Fibroblast of lung (primary cell): ENCODE measurements at regions not wholly inside any gene's neighbourhood (a gene's known extent, or its start where the extent isn't known, plus 50 kb on each side); places are given as distances from the start of the nearest gene placed in this dataset.

ENCODE experiments used
- DNase-seq, 2 donors: peaks; one replicate each; pipeline versions ENCODE4 v3.0.0 to v3.0.0-alpha.2; 2010; ENCODE audit warnings: low read depth in 2 of 2
- H2AFZ ChIP-seq: 2 replicates; pipeline ENCODE4 v1.5.1; 2012; ENCODE audit warnings: low read length, control low read depth, inconsistent platforms
- H3K27ac ChIP-seq: 2 replicates; pipeline ENCODE4 v1.5.1; 2011; ENCODE audit warnings: low read length, control low read depth; ENCODE audit not compliant: insufficient read depth
- H3K27me3 ChIP-seq: 2 replicates; pipeline ENCODE4 v1.5.1; 2011; ENCODE audit warnings: mild to moderate bottlenecking, low read length; ENCODE audit not compliant: control insufficient read depth, insufficient read depth
- H3K36me3 ChIP-seq: 2 replicates; pipeline ENCODE4 v1.5.1; 2011; ENCODE audit warnings: low read length; ENCODE audit not compliant: control insufficient read depth, insufficient read depth
- H3K4me1 ChIP-seq: 2 replicates; pipeline ENCODE4 v1.5.1; 2011; ENCODE audit warnings: low read length; ENCODE audit not compliant: control insufficient read depth, insufficient read depth; ENCODE audit errors: extremely low read depth
- H3K4me2 ChIP-seq: 2 replicates; pipeline ENCODE4 v1.5.1; 2011; ENCODE audit warnings: low read length, control low read depth; ENCODE audit not compliant: insufficient read depth; ENCODE audit errors: extremely low read depth
- H3K4me3 ChIP-seq, 4 experiments: fragments of 200-600 bp in 1 of 4; sonication (generic) in 1 of 4; replicated peaks in 1 of 4; 2 replicates each; pipeline ENCODE4 v1.5.1; 2011 to 2016; ENCODE audit warnings: low read length in 4 of 4, low read depth in 3 of 4, mild to moderate bottlenecking in 3 of 4, control low read depth in 2 of 4, inconsistent platforms in 1 of 4, mixed read lengths in 1 of 4; ENCODE audit not compliant: insufficient read depth in 1 of 4; ENCODE audit errors: control extremely low read depth in 1 of 4
- H3K79me2 ChIP-seq: 2 replicates; pipeline ENCODE4 v1.5.1; 2012; ENCODE audit warnings: mild to moderate bottlenecking, low read length, inconsistent platforms; ENCODE audit not compliant: control insufficient read depth, insufficient read depth
- H3K9ac ChIP-seq: 2 replicates; pipeline ENCODE4 v1.5.1; 2011; ENCODE audit warnings: mild to moderate bottlenecking, low read length, control low read depth; ENCODE audit not compliant: insufficient read depth
- H3K9me3 ChIP-seq: 2 replicates; pipeline ENCODE4 v1.5.1; 2012; ENCODE audit warnings: low read depth, low read length; ENCODE audit not compliant: control insufficient read depth, insufficient read depth
- H4K20me1 ChIP-seq: 2 replicates; pipeline ENCODE4 v1.5.1; 2011; ENCODE audit warnings: low read length; ENCODE audit not compliant: control insufficient read depth, insufficient read depth; ENCODE audit errors: extremely low read depth
- CTCF ChIP-seq, 2 donors: IDR thresholded peaks in 1 of 2; conservative IDR thresholded peaks in 1 of 2; 1 replicate in 1 of 2; 2 replicates in 1 of 2; pipeline ENCODE4 v1.5.1; 2011 to 2012; ENCODE audit warnings: low read length in 2 of 2, control low read depth in 1 of 2, inconsistent platforms in 1 of 2, low read depth in 1 of 2, mild to moderate bottlenecking in 1 of 2
- EZH2 ChIP-seq: IDR thresholded peaks from 2 replicates; pipeline ENCODE4 v1.5.1; 2012; ENCODE audit warnings: low read length, control low read depth, mild to moderate bottlenecking; ENCODE audit errors: missing control alignments

DNA sequence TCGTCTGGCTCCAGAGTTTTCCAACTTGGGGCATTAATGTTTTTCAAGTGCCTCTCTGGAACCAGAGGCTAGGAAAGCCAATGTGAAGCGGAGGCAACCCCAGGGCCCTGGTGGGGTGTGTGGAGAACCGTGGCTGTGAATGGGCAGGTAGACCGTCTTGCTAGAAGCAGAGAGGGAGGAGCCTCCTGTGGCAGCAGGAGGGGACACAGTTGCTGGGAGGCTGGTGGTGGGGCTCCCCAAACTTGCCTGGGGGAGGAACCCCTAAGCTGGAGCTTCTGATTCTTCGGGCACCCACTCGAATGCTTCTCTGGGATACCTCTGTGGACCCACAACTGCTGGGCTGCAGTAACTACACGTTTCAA, 65.3 kb upstream of the APCDD1L start:
- H2AFZ ChIP-seq: no peak overlapping the region
- no peak overlapping the region for H3K27ac ChIP-seq
- H3K4me3 ChIP-seq: no peak overlapping the region
- H3K9ac ChIP-seq: no peak overlapping the region
- no peaks in the 10 kb centered on the region for H3K79me2 ChIP-seq
- H3K36me3 ChIP-seq: no peaks in the 10 kb centered on the region
- no peaks in the 10 kb centered on the region for H3K9me3 ChIP-seq
- no peak for TF ChIP-seq EZH2
- H3K27me3 ChIP-seq: peaks cover 2% of the 10 kb centered on the region
- DNase-seq: no peak
- no peaks in the 10 kb centered on the region for H4K20me1 ChIP-seq
- no peak overlapping the region for H3K4me2 ChIP-seq
- H3K4me1 ChIP-seq: no peaks in the 10 kb centered on the region

GRCh38 chr20:58579819-58580473, 64.7 kb upstream of the APCDD1L start:
- Histone ChIP-seq H2AFZ (no peak overlapping the region), H3K79me2 (no peaks in the 10 kb centered on the region), H3K27ac (no peak overlapping the region), H3K9ac (no peak overlapping the region), H3K4me1 (no peaks in the 10 kb centered on the region), H3K36me3 (no peaks in the 10 kb centered on the region), H3K4me2 (no peak overlapping the region), H4K20me1 (no peaks in the 10 kb centered on the region), H3K27me3 (peaks cover 2% of the 10 kb centered on the region), H3K4me3 (no peak overlapping the region), H3K9me3 (no peaks in the 10 kb centered on the region)
- DNase-seq: no peak
- TF ChIP-seq CTCF (conservative IDR thresholded peaks at IDR 0.05 in 1 of 2, IDR thresholded peaks at IDR 0.05 in 1 of 2; ENCODE audit: low read depth in 1 of 2, low read length in 2 of 2) (no peak), EZH2 (no peak)

DNA sequence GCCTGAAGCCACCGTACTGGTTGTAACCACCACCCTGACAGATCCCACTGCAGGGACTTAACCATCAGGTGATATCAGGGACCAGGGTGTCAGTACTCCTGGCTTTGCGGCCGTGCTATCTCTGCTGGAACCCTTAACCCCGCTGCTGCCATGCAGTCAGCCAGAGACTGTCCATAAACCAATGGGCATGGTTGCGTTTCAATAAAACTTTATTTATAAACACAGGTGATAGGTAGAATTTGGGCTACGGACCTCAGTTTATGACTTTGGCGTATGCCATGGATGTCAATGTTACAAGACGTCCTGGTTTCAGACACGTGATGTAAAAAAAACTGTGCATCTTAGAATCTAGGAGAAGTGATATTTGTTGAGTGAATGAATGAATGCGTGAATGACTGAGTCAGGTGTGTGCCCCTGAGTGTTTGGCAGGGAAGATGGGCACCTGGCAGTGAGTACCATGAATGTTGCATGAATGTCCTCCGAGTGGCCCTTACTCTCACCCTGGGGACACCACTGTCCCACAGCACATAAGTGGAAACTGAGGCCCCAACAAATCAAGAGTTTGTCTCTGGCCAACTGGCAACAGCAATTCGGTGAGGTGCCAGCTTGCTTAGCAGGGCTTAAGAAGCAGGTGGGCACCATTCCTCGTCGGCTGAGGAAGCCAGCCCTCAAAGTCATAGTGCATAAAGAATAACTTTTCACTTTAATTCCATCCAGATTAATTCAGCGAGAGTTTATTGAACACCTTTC, 64.0 kb upstream of the APCDD1L start:
- TF ChIP-seq CTCF (conservative IDR thresholded peaks at IDR 0.05 in 1 of 2, IDR thresholded peaks at IDR 0.05 in 1 of 2; ENCODE audit: low read depth in 1 of 2, low read length in 2 of 2): no peak
- no peak for TF ChIP-seq EZH2
- Histone ChIP-seq H3K9ac (no peak overlapping the region), H3K36me3 (no peaks in the 10 kb centered on the region), H2AFZ (no peak overlapping the region), H3K4me1 (no peaks in the 10 kb centered on the region), H3K9me3 (no peaks in the 10 kb centered on the region), H3K4me2 (no peak overlapping the region), H3K4me3 (no peak overlapping the region), H3K27ac (no peak overlapping the region), H3K27me3 (peaks cover 2% of the 10 kb centered on the region), H4K20me1 (no peaks in the 10 kb centered on the region), H3K79me2 (no peaks in the 10 kb centered on the region)
- no peak for DNase-seq
